HG03457 (cell line): ENCODE measurements at regions not wholly inside any gene's neighbourhood (a gene's known extent, or its start where the extent isn't known, plus 50 kb on each side); places are given as distances from the start of the nearest gene placed in this dataset.

Experiments used
- ATAC-seq: cut with Tn5 transposase; IDR thresholded peaks from one replicate; pipeline ENCODE4 v1.9.1; 2021; ENCODE audit warnings: moderate number of reproducible peaks; ENCODE audit not compliant: unreplicated experiment

GRCh38 chr13:85406269-85406975 is 392.8 kb downstream of the SLITRK6 start:
- no peak for ATAC-seq

DNA sequence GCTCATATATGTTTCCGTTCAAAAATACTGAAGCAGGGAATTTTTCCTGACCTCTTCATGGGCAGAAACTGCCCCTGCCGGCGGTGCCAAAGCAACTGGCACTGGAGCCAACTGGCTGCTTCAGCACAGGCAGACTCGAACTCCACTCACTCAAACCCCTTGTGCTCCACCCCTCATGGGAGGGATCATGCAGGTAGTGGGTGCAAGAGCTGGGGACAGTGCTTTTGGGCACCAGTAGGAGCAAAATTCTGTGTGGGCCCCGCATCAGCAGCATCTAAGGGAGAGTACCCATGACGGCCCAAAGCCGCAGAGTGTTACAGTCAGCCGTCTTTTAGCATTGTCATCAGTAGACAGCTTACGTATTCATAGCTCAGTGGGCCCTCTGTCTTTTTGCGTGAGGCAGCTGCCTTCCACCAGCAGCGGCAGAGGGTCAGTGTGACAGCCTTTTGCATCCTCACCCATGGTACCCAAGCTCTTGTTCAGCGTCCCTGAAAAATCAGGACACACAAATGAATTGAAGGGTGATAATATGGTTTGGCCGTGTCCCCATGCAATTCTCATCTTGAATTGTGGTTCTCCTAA is 393.8 kb downstream of the SLITRK6 start:
- ATAC-seq = no peak

DNA sequence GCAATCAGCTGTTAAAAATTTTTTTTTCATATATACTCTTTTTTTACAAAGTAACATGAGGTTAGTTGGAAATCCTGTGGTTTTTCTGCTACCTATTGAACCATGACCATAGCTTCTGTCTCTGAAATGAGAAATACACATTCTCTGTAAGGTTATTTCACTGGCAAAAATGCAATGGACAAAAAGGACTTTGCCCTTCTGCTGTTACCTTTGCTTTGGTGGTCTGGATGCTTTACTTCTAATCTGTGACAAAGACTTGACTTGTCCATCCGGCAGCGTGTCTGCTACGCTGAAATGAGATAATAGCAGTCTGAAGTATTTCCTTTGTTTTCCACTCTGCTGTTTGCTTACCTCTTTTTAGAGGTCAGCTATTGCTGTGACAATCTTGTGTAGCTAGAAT is 412.8 kb downstream of the SLITRK6 start:
- no peak for ATAC-seq

DNA sequence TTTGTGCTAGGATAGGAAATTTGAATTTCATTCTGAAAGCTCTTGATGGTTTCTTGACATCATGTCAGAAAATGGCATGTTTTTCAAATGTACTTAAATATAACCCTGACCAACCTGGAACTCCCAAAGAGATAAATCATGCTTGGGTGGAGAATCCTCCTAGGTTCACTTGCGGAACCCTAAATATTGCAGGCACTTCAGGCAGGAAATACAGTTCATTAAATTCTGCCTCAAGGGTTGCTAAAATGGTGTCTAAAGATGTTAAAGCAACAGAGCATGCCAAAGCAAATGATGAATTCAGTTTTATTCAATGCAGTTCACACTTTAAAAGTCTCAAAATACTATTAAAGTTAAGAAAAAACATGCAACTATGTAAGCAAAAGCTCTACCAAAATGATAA is 415.9 kb downstream of the SLITRK6 start:
- no peak for ATAC-seq

DNA sequence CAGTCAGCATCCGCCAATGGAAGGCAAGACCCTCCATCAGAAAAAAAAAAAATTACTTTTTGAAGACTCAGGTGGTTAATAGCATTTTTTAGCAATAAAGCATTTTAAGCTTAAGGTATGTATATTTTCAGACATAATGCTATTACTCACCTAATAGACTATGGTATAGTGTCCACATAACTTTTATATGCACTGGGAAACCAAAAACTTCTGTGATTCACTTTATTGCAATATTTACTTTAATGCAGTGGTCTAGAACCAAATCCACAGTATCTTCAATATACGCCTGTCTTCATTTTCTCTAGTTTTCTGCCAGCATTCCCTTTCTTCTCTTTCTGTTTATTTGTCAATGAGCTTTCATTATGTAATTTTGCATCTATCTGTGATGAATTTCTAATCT is 418.1 kb downstream of the SLITRK6 start:
- ATAC-seq = no peak

DNA sequence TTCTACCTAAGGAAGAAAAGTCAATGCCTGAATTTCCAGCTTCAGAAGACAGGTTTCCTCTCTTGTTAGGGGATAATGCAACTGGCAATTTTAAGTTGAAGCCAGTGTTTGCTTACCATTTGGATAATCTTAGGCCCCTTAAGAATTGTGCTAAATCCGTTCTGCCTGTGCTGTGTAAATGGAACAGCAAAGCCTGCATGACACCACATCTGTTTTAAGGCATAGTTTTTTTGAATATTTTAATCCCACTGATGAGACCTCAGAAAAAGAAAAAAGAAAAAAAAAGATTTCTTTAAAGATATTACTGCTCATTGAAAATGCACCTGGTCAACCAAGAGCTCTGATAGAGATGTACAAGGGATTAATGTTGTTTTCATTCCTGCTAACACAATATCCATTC is 419.2 kb downstream of the SLITRK6 start:
- no peak for ATAC-seq

GRCh38 chr13:85379433-85379832 is 419.8 kb downstream of the SLITRK6 start:
- ATAC-seq = no peak

DNA sequence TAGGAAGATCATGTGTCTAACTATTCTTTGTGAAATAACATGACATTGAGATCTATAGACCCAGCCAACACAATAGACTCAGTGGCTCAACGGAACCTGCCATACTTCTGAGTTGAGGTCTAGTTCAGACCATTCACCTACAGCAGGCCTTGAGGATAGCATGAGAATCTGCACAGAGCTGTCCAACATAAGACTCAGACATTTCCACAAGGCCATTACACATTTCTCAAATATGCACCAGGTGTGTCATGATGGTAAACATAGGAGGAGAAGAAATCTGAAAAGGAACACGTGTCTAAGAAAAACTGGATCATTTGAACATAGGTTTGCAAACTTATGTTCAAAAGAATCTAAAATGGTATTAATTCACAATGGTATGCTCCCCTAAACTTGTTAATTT is 421.4 kb downstream of the SLITRK6 start:
- no peak for ATAC-seq

GRCh38 chr13:85373322-85373721 is 425.9 kb downstream of the SLITRK6 start:
- no peak for ATAC-seq

GRCh38 chr13:85371254-85371653 is 428.0 kb downstream of the SLITRK6 start:
- no peak for ATAC-seq

DNA sequence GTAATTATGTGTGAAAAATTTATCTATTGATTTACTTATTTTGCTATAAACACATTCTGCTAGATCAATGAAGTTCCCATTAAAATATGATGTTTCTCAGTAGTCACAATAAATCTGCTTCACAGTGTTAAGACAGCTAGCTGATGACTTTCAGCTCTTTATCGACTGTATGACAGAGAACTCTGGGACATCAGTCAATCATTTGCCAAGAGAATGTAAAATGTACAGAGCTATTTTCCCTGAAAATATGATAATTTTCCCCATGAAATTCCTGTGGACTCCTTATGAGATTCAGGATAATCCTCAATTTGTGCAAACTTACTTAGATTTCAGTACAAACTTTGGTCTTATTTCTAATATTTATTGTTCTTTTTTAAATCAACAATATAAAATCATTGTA is 430.5 kb downstream of the SLITRK6 start:
- no peak for ATAC-seq

DNA sequence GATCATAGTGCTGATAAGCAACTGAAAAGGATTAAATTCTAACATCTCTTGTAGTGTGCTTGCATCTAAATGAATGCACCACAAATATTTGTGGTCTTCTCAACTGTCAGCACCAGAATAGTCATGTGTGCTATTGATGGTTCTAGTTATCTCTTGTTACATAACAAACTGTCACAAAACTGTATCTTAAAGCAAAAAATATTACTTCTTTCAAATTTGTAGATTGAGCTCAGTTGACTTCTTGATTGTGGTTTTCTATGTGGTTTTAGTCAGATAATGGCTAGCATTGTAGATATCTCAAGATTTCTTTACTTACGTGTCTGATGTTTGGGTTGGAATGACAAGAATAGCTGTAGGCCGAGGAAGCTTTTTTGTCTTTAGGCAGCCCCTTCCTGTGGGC is 431.3 kb downstream of the SLITRK6 start:
- ATAC-seq = no peak

- no peak for ATAC-seq
These were observed 432.3 kb downstream of the SLITRK6 start for GRCh38 chr13:85366759-85367417.

DNA sequence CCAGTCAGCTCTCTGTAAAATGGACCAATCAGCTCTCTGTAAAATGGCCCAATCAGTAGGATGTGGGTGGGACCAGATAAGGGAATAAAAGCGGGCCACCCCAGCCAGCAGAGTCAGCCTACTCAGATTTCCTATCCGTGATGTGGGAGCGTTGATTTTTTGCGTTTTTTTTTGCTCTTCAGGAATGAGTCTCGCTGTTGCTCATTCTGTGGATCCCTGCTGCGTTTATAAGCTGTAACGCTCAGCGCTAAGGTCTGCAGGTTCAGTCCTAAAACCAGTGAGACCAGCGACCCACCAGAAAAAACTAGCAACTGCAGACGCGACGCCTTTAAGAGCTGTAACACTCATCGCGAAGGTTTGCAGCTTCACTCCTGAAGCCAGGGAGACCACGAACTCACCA is 435.7 kb downstream of the SLITRK6 start:
- no peak for ATAC-seq

DNA sequence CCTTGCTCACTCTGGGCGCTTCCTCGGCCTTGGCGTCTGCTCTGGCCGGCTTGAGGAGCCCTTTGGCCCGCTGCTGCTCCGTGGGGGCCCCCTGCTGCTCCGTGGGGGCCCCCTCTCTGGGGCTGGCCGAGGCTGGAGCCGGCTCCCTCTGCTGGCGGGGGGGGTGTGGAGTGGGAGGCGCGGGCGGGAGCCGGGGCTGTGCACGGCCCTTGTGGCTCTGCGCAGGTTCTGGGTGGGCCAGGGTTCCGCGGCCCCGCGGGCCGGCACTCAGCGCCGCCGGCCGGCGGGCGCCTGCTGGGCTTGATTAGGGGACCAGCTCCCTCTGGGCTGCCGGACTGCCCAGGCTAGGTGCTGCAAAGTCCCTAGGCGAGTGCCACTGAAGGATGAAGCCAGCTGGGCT is 436.2 kb downstream of the SLITRK6 start:
- ATAC-seq = no peak

DNA sequence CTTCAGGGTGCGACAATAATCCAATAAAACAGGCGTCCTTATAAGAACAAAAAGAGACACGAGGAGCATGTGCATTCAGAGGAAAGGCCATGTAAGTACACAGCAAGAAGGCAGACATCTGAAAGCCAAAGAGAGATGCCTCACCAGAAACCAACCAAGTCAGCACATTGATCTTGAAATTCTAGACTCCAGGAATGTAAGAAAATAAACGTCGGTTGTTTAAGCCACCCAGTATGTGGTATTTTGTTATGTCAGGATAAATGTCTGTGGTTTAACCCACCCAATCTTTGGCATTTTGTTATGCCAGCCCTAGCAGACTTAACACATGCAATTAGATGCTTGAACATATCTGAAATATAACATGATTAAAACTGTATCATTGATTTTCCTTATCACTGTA is 452.0 kb downstream of the SLITRK6 start:
- no peak for ATAC-seq

DNA sequence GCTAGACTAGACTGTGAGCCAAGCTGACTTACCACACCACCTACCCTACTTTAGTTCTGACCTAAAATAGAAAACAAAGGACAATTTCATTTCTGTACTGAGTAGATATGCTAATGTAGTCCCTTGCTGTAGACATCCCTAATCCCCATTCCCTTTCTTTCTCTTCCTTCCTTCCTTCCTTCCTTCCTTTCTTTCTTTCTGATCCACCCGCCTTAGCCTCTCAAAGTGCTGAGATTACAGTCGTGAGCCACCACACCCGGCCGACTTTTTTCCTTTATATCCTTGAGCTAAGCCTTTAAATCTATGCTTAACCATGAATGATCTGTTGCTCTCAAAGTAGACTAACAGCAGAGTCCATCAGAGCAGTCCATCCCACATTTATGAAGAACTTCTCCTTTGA is 465.0 kb downstream of the SLITRK6 start:
- no peak for ATAC-seq

DNA sequence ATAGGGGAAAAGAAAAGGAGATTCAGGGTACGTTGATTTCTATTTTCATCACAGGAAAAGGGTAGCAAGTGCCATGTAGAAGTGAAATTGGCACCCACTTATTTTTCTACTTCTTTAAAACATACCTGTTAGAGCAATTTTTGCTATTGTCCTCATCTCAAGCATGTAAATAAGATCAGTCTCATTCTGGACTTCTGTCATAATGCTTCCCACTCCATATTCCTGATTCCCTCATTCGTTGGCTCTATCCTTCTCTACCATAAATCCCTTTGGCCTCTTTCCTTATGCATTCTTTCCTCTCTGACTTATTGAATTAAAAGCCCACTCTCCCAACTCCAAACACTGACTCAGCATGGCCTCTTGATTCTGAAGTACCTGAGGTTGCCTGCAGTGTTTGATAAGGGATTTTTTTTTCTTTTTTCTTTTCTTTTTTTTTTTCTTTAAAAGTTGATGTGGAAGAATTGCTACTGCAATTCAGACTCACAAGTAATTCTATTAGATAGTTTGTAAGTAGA is 465.7 kb downstream of the SLITRK6 start:
- ATAC-seq = no peak

DNA sequence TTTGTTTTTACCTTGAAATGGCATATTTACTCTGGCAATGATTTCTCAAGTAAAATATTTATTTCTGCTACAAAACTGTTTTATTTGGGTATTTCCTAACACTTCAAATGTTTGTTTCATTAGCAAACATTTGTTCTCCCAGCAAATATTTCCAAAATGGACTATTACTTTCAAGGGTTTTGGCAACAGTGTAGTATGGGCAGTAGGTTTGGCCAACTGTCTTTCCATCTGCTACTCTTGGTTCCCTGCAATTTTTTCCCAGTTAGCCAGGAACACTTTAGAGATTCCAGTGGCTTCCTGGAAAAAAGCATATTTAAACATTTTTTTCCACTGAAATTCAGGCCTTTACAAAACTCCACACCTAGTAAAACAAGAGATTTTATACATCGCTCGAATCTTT is 466.6 kb downstream of the SLITRK6 start:
- ATAC-seq = no peak

- no peak for ATAC-seq
These were observed 477.5 kb downstream of the SLITRK6 start for GRCh38 chr13:85321734-85322133.

DNA sequence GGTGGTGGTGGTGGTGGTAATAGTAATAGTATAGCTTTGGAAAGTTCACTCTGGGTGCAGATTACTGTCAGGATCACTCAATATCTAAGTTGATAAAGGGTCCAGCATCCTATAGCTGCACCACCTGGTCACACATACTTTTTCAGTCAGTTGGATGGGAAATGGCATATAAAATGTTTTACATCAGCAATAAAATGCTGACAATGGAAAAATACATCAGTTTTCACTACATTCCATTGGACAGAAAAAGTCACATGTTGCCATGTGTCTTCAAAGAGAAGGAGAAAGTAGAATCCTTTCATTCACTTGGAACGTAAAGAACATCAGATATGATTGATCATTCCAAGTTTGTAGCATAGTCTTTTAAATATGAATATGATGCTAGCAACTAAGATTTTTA is 481.4 kb downstream of the SLITRK6 start:
- no peak for ATAC-seq

- no peak for ATAC-seq
These were observed 482.7 kb downstream of the SLITRK6 start for GRCh38 chr13:85316506-85317025.
